Large intestine (tissue), 3 donors: ENCODE measurements at regions not wholly inside any gene's neighbourhood (a gene's known extent, or its start where the extent isn't known, plus 50 kb on each side); places are given as distances from the start of the nearest gene placed in this dataset.
"Not testable (repeated sequence)": the region's sequence is repeated elsewhere in the genome, so short reads cannot be mapped to it uniquely, and the experiment has no call there.

ENCODE experiments used
- DNase-seq, 2 donors: peaks; one replicate each; pipeline versions ENCODE4 v3.0.0 to v3.0.0-alpha.2; 2013
- H3K27ac ChIP-seq: one replicate; pipeline ENCODE4 v1.5.1; 2013; ENCODE audit warnings: low read length
- H3K27me3 ChIP-seq: 2 replicates; pipeline ENCODE4 v1.6.1; 2013; ENCODE audit warnings: low read length; ENCODE audit not compliant: control insufficient read depth, insufficient read depth
- H3K36me3 ChIP-seq: 2 replicates; pipeline ENCODE4 v1.6.1; 2013; ENCODE audit warnings: low read length; ENCODE audit not compliant: control insufficient read depth, insufficient read depth
- H3K4me1 ChIP-seq: one replicate; pipeline ENCODE4 v1.6.1; 2013; ENCODE audit warnings: low read length; ENCODE audit not compliant: control insufficient read depth, insufficient read depth
- H3K4me3 ChIP-seq: one replicate; pipeline ENCODE4 v1.5.1; 2013; ENCODE audit warnings: low read length
- H3K9me3 ChIP-seq: one replicate; pipeline ENCODE4 v1.6.1; 2013; ENCODE audit warnings: mild to moderate bottlenecking, low read depth, low read length, moderate library complexity; ENCODE audit not compliant: control insufficient read depth
- whole genome bisulfite sequencing: methylation state at CpG from one replicate; pipeline ENCODE4 v1.1.5; 2013; ENCODE audit warnings: low lambda C conversion rate; ENCODE audit not compliant: insufficient coverage; 5-methylcytosine and 5-hydroxymethylcytosine counted together

DNA sequence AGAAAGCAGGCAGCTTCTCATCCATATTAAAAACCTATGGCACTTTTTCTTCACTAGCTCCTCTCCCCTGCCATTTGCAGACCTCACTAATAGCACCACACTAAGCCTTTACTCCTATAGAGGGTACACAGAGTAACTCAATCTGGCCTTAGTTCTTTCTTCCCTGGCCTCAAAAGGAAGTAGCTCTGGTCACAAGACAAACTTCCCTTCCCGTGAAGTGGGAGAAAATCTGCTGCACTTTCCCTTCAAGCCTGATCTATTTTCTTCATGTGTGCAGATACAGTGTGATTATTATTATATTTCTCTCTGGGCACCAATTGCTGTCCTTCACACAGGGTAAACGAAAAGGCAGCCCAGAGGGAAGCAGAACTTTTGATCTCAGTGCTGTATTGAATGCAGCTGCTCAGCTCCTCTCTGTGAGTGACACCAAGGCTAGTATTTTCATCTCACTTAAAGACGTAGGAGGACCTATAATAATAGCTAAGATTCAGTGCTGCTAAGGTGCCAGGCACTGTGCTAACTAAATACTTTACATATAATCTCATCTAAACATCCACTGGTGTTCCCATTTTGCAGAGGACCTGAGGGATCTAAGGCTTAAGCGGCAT is 61.9 kb upstream of the RASGRP1 start:
- WGBS = no CpG with 5 or more reads among the region's 4 CpGs
- Histone ChIP-seq H3K9me3 (no peaks in the 10 kb centered on the region), H3K27me3 (no peaks in the 10 kb centered on the region), H3K4me1 (peaks cover 23% of the 10 kb centered on the region), H3K4me3 (no peak overlapping the region), H3K36me3 (no peaks in the 10 kb centered on the region), H3K27ac (no peak overlapping the region)
- DNase-seq = no peak

DNA sequence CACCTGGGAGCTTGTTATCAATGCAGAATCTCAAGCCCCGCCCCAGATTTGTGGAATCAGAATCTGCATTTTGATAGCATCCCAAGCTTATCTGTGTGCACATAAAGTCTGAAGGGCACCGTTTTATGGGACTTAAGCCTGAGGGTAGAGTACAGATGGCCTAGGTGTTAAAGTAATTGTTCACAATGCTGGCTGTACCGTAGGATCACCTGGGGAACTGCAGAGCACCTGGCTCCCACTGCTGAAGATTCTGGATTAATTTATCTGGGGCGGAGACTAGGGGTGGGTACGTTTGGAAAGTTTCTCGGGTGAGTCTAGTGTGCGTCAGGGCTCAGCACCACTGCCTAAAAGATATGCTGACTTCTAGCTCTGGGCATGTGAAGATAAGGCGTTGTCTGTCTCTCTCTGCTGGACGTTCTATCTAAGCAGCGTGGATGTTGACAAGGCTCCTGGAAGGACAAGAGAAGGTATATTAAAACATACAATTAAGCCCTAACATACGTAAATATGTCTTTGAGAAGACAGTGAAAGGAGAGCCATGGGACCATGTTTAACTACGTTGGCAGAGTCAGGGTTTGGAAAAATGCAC is 63.2 kb upstream of the RASGRP1 start:
- H3K27ac ChIP-seq = peak overlapping the region; percentile 40
- H3K4me3 ChIP-seq = no peak overlapping the region
- no peaks in the 10 kb centered on the region for H3K36me3 ChIP-seq
- no peaks in the 10 kb centered on the region for H3K27me3 ChIP-seq
- 17% methylated on average over 1 of the region's 12 CpGs for WGBS
- DNase-seq = peak; percentile 60 to 80
- H3K4me1 ChIP-seq = peaks cover 23% of the 10 kb centered on the region
- H3K9me3 ChIP-seq = no peaks in the 10 kb centered on the region

DNA sequence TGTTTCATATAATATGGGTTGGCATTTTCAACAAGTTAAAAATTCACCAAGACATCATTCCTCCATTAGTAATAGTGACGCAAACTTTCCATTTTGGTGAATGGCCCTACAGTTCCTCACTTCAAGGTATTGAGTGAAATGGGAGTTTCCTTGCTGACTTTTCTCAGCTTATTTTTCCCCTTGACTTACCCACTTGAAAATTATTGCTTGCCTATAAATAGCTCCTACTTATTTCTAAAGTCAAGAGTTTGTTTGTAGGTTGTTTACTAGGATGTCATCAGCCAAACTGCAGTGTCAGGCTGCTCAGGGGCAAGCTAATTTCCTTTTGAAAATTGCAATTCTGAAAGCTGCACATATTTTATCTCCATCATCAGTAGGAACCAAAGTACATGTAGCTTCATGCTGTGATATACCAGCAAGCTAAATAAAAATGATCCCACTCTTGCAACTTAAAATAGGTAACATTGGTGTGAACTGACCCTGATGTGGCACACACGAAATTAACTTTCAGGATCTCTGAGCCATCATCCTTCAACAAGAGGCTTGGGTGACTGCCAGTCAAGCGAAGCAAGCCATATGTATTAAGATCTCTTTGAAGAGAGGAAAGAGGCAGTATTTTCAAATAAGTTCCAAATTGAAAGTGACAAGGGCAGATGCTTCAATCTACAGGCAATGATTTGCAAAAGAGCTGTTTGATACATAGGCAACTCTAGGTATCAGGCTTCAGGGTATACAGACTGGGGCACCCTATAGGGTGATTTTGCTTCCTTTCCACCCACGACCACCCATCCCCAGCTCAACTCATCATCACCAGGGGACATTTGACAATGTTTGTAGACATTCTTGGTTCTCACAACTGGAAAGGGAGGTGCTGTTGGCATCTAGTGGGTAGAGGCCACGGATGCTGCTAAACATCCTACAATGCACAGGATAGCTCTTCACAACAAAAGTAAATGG is 66.8 kb upstream of the RASGRP1 start:
- Histone ChIP-seq H3K27ac (no peak overlapping the region), H3K36me3 (no peaks in the 10 kb centered on the region), H3K9me3 (no peaks in the 10 kb centered on the region), H3K4me1 (peaks cover 5% of the 10 kb centered on the region), H3K4me3 (no peak overlapping the region), H3K27me3 (peaks cover 3% of the 10 kb centered on the region)
- WGBS = no CpG with 5 or more reads among the region's 5 CpGs
- DNase-seq = no peak

DNA sequence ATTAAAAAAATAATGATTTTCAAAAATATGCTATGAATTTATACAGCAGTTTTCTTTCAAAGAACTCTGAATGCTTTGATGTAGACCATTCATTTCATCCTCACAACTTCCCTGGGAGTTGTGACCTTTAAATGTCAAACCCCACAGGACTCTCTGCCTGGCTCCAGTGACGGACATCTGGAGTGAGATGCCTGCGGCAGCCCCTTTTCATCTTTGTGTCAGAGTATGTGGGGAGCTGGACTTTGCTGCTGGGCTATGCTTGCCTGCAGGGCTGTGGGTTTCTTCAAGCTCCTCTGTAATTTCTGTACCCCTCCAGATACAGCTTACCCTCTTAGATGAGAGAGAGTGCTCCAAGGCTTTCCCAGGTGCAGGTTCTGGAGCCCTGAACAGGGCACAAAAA is 70.6 kb upstream of the RASGRP1 start:
- H3K9me3 ChIP-seq = no peaks in the 10 kb centered on the region
- H3K27me3 ChIP-seq = peaks cover 3% of the 10 kb centered on the region
- H3K4me1 ChIP-seq = no peaks in the 10 kb centered on the region
- no peak overlapping the region for H3K4me3 ChIP-seq
- no peak for DNase-seq
- no peaks in the 10 kb centered on the region for H3K36me3 ChIP-seq
- no CpG with 5 or more reads among the region's 2 CpGs for WGBS
- H3K27ac ChIP-seq = no peak overlapping the region

DNA sequence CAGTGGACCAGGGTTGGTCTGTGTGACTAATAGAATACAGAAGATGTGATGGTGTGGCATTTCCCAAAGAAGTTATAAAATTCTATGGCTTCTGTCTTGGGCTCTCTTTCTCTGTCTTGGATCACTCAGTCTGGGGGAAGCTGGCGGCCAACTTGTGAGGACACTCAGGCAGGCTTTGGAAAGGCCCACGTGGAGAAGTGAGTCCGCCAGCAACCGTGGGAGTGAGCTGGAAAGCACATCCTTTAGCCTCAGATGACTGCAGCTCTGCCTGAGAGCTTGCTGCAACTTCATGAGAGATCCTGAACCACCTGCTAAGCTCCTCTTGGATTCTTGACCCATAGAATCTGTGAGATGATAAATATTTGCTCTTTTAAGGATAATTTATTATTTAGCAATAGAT is 72.0 kb upstream of the RASGRP1 start:
- peaks cover 3% of the 10 kb centered on the region for H3K27me3 ChIP-seq
- WGBS = no CpG with 5 or more reads among the region's 4 CpGs
- no peaks in the 10 kb centered on the region for H3K4me1 ChIP-seq
- H3K9me3 ChIP-seq = no peaks in the 10 kb centered on the region
- no peak overlapping the region for H3K27ac ChIP-seq
- no peak for DNase-seq
- H3K4me3 ChIP-seq = no peak overlapping the region
- no peaks in the 10 kb centered on the region for H3K36me3 ChIP-seq

DNA sequence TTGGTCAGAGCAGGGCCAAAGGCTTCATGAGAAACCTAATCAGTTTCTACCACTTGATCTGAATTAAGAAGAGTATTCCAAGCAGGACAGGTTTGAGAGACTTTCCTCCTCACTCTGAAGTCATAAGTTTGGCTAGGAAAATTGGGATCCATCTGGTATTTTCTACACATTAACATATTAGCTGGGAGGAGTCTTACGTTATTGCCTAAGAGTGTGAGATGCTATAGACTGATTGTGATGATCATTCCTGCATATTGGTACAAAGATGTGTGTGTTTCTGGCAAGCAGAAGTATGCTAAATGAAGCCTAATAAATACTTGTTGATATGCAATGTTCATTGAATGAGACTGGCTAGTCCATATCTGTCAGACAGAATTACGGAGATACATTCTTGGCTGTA is 73.5 kb upstream of the RASGRP1 start:
- no peaks in the 10 kb centered on the region for H3K36me3 ChIP-seq
- DNase-seq = no peak

DNA sequence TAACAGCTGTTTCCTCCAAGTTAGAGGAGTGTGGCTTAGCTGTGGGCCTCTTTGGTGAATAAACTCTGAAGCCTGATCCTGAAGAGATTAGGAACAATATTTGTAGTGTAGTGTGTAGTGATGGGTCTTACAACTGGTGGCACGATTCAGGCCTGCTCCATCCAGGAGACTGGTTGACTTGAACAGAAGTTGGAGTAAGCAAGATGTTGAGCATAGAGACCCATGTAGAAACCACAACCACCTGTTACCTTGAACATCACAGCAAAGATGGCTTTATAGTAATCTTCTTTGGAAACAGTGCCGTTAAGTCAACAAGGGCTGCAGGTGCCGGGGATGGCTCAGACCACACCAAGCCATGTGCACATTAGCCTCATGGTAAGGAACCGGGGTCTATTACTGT is 74.2 kb upstream of the RASGRP1 start:
- 100% methylated on average over 1 of the region's 4 CpGs for WGBS
- H3K27me3 ChIP-seq = peaks cover 3% of the 10 kb centered on the region
- H3K4me3 ChIP-seq = no peak overlapping the region
- no peaks in the 10 kb centered on the region for H3K4me1 ChIP-seq
- DNase-seq = no peak
- H3K9me3 ChIP-seq = no peaks in the 10 kb centered on the region
- no peak overlapping the region for H3K27ac ChIP-seq
- H3K36me3 ChIP-seq = no peaks in the 10 kb centered on the region

More for the DNA sequence above, 73.5 kb upstream of the RASGRP1 start:
- H3K4me1 ChIP-seq = no peaks in the 10 kb centered on the region
- no peaks in the 10 kb centered on the region for H3K9me3 ChIP-seq
- WGBS = no CpG with 5 or more reads among the region's 2 CpGs
- H3K4me3 ChIP-seq = no peak overlapping the region
- no peak overlapping the region for H3K27ac ChIP-seq
- H3K27me3 ChIP-seq = peaks cover 3% of the 10 kb centered on the region

DNA sequence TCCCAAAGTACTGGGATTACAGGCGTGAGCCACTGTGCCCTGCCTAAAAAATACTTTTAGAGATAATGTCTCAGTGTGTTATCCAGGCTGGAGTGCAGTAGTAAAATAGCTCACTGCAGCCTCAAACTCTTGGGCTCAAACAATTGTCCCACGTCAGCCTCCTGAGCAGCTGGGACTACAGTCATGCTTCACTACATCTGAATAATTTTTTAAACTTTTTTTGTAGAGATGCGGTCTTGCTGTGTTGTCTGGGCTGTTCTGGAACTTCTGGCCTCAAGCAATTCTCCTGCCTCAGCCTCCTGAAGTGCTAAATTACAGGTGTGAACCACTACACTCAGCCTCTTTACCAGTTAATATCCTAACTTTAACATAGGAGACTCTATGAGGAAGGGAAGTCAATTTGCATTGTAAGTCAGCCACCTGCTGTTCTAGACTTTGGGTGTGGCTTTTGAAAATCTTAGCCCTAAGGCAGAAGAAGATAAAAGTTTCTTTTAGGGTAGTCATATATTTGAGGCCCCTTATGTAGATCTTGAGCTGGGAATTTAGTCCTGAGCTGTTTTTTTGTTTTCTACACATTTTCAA is 78.2 kb upstream of the RASGRP1 start:
- no peak overlapping the region for H3K4me3 ChIP-seq
- no peaks in the 10 kb centered on the region for H3K4me1 ChIP-seq
- no peaks in the 10 kb centered on the region for H3K36me3 ChIP-seq
- no peak for DNase-seq
- no CpG with 5 or more reads among the region's 3 CpGs for WGBS
- no peaks in the 10 kb centered on the region for H3K27me3 ChIP-seq
- H3K9me3 ChIP-seq = peaks cover 5% of the 10 kb centered on the region
- H3K27ac ChIP-seq = no peak overlapping the region

DNA sequence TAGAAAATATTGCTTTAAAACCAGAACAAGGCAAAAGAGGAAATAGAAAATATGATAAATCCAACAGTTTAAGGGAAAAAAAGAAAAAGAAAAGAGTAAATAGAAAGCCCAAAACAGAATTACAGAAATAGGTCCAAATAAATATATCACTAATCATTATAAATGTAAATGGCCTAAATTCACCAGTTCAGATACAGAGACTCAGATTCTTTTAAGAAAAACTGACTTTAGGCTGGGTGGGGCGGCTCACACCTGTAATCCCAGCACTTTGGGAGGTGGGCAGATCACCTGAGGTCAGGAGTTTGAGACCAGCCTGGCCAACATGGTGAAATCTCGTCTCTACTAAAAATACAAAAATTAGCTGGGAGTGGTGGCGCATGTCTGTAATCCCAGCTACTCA is 79.7 kb upstream of the RASGRP1 start:
- not testable (repeated sequence) for DNase-seq, H3K27me3 ChIP-seq, H3K4me1 ChIP-seq, H3K36me3 ChIP-seq, H3K9me3 ChIP-seq, H3K27ac ChIP-seq, H3K4me3 ChIP-seq
- WGBS = no CpG with 5 or more reads among the region's 3 CpGs

DNA sequence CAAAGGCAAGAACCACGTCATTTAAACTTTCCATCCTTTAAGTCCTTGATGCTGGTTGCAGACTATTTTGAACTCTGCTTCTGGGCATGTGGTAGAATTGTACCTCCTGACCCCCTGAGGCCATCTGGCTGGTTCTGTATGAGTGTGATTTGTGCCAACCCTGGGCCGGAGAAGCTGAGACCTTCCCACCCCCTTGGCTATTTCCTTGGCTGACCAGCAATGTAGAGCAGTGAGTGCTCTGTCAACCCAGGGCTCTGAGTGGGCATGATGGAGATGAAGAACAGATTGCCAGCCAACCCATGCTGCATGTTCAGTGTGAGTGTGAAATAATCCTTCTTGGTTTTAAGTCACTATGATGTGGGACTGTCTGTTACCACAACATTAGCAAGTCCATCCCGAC is 82.1 kb upstream of the RASGRP1 start:
- Histone ChIP-seq H3K4me3 (no peak overlapping the region), H3K27me3 (no peaks in the 10 kb centered on the region), H3K36me3 (no peaks in the 10 kb centered on the region), H3K27ac (no peak overlapping the region), H3K4me1 (no peaks in the 10 kb centered on the region), H3K9me3 (peaks cover 5% of the 10 kb centered on the region)
- no peak for DNase-seq
- WGBS = no CpG with 5 or more reads among the region's 3 CpGs
